Type B pancreatic cell (in vitro differentiated cells): ENCODE measurements at regions not wholly inside any gene's neighbourhood (a gene's known extent, or its start where the extent isn't known, plus 50 kb on each side); places are given as distances from the start of the nearest gene placed in this dataset.

Experiments used
- DNase-seq: peaks from one replicate; pipeline ENCODE4 v3.0.0; 2021; ENCODE audit warnings: mixed read lengths; ENCODE audit not compliant: unreplicated experiment; ENCODE audit errors: extremely low spot score
- H3K27ac Mint-ChIP-seq: 2 replicates; pipeline ENCODE4 v1.8.0; 2021; ENCODE audit warnings: mild to moderate bottlenecking, mixed read lengths
- H3K27me3 Mint-ChIP-seq: 2 replicates; pipeline ENCODE4 v1.8.0; 2021; ENCODE audit warnings: mixed read lengths
- H3K36me3 Mint-ChIP-seq: 2 replicates; pipeline ENCODE4 v1.8.0; 2021; ENCODE audit warnings: mixed read lengths
- H3K4me1 Mint-ChIP-seq: one replicate; pipeline ENCODE4 v1.8.0; 2021; ENCODE audit warnings: mixed read lengths; ENCODE audit not compliant: unreplicated experiment
- H3K4me3 Mint-ChIP-seq: 2 replicates; pipeline ENCODE4 v1.8.0; 2021; ENCODE audit warnings: mild to moderate bottlenecking, mixed read lengths
- H3K9me3 Mint-ChIP-seq: 2 replicates; pipeline ENCODE4 v1.8.0; 2021; ENCODE audit warnings: mixed read lengths
- TF ChIP-seq, protein P1 (sequence below): fragments of 200-600 bp; sonication (generic); conservative IDR thresholded peaks from 2 replicates; pipeline ENCODE4 v1.5.0; 2021; ENCODE audit warnings: antibody characterized with exemption, mild to moderate bottlenecking

DNA sequence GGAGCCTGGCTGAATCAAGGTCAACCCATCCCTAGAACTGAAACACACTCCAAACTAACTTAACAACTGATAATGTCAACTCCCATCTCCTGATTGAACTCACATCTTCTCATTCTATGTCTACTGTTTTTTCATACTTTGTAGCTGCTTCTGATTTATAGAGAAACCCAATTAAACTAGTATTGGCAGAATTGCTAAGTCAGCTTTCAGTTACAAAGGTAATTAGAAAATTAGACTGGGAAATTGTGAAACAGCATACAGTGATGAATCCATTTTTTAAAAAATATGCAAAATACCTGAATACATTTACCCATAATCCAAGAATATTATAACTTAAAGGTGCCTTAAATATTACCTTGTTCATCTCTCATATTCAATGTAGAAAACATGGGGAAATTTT lies 535.2 kb upstream of the CLINT1 start:
- Mint-ChIP-seq H3K4me3 (no peak overlapping the region), H3K9me3 (peaks cover 6% of the 10 kb centered on the region), H3K36me3 (no peaks in the 10 kb centered on the region), H3K27ac (no peak overlapping the region), H3K4me1 (no peaks in the 10 kb centered on the region), H3K27me3 (no peaks in the 10 kb centered on the region)
- TF ChIP-seq, protein P1, sequence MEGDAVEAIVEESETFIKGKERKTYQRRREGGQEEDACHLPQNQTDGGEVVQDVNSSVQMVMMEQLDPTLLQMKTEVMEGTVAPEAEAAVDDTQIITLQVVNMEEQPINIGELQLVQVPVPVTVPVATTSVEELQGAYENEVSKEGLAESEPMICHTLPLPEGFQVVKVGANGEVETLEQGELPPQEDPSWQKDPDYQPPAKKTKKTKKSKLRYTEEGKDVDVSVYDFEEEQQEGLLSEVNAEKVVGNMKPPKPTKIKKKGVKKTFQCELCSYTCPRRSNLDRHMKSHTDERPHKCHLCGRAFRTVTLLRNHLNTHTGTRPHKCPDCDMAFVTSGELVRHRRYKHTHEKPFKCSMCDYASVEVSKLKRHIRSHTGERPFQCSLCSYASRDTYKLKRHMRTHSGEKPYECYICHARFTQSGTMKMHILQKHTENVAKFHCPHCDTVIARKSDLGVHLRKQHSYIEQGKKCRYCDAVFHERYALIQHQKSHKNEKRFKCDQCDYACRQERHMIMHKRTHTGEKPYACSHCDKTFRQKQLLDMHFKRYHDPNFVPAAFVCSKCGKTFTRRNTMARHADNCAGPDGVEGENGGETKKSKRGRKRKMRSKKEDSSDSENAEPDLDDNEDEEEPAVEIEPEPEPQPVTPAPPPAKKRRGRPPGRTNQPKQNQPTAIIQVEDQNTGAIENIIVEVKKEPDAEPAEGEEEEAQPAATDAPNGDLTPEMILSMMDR, result no peak
- no peak for DNase-seq

DNA sequence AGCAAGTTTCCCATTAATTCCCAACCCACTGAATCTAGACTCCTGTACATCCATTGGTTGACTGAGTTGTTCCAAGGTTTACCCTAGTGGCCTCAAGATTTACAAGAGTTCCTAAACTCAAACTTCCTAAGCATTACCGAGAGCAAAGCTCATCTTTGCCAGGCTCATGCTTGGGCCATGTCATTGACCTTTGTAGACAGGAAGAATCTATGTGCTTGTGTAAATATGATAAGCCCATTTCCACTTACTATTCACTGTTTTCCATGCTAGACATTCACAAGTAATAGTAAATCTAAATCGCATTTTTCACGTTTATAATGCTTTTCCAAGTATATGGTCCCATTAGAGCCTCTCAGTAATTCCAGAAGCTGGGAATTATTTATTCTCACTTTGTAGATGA lies 534.5 kb upstream of the CLINT1 start:
- Mint-ChIP-seq H3K27me3 (no peaks in the 10 kb centered on the region), H3K4me1 (peaks cover under 1% of the 10 kb centered on the region), H3K9me3 (peaks cover 6% of the 10 kb centered on the region), H3K4me3 (no peak overlapping the region), H3K27ac (no peak overlapping the region), H3K36me3 (no peaks in the 10 kb centered on the region)
- TF ChIP-seq, protein P1, result no peak
- no peak for DNase-seq

DNA sequence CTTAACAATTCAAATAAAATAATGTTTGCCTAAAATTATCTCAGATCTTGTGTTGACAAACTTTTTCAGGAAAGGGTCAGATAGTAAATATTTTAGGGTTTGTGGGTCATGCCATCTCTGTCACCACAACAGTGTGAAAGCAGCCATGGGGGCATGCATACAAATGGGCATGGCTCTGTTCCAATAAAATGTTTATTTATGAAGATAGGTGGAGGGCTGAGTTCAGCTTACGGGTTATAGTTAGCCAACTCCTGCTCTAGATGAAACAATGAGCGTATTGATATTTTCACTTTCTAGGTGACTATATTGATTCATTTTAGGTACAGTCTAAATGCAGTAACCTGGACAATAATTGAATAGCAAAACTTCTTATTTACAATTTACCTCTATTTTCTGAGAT lies 533.8 kb upstream of the CLINT1 start:
- DNase-seq, result no peak
- peaks cover 8% of the 10 kb centered on the region for H3K4me1 Mint-ChIP-seq
- no peak overlapping the region for H3K4me3 Mint-ChIP-seq
- TF ChIP-seq, protein P1, result no peak
- no peaks in the 10 kb centered on the region for H3K36me3 Mint-ChIP-seq
- no peaks in the 10 kb centered on the region for H3K27me3 Mint-ChIP-seq
- H3K27ac Mint-ChIP-seq, result no peak overlapping the region
- peaks cover 6% of the 10 kb centered on the region for H3K9me3 Mint-ChIP-seq

DNA sequence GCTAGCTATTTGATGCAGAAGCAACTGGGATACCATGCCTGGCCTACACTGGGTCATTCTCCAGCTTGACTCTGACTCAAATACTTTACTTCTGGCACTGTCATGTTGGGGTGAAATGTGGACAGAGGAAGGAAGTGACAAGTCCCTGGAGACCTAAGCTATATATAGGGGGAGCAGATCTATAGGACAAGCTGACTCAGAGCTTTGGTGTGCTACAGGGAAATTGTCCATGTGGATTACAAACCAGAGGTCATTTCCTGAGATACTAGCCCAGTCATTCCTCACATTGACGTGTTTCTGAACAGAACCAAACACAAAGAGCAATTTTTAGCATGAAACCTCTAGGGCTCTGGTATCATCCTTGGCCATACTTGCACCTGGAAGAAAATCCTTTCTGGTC lies 531.6 kb upstream of the CLINT1 start:
- Mint-ChIP-seq H3K9me3 (no peaks in the 10 kb centered on the region), H3K27ac (no peak overlapping the region), H3K4me3 (no peak overlapping the region), H3K27me3 (no peaks in the 10 kb centered on the region), H3K4me1 (peaks cover 10% of the 10 kb centered on the region), H3K36me3 (no peaks in the 10 kb centered on the region)
- TF ChIP-seq, protein P1, result no peak
- no peak for DNase-seq

DNA sequence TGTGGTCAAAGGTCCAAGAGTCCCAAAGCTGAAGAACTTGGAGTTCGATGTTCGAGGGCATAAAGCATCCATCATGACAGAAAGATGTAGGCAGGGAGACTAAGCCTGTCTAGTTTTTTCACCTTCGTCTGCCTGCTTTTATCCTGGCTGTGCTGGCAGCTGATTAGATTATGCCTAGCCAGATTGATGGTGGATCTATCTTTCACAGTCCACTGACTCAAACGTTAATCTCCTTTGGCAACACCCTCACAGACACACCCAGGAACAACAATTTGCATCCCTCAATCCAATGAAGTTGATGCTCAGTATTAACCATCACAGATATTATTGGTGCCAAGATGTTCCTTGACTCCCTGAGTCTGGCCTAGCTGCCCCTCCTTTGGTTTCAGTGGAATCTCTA lies 530.8 kb upstream of the CLINT1 start:
- Mint-ChIP-seq H3K27ac (no peak overlapping the region), H3K4me3 (no peak overlapping the region), H3K27me3 (no peaks in the 10 kb centered on the region), H3K36me3 (no peaks in the 10 kb centered on the region), H3K9me3 (no peaks in the 10 kb centered on the region), H3K4me1 (peaks cover 10% of the 10 kb centered on the region)
- TF ChIP-seq, protein P1, result no peak
- no peak for DNase-seq

DNA sequence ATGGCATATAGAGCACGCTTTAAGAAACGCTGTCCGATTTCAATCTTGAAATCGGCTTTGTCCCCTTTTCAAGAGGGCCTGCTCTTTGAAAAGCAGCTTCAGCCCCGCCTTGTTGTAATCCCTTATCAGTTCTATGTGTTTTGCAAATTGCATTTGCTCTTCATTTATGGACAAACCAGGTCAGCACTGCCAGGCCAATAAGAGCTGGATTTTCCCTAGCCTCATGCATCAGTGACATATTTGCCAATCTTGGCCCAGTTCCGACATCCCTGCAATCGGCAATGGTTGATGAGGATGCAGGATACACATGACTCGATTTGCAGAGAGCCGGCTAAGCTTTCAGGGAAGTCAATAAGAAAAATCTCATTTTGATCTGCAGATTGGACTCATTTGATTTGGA lies 529.1 kb upstream of the CLINT1 start:
- Mint-ChIP-seq H3K27ac (no peak overlapping the region), H3K4me3 (no peak overlapping the region), H3K36me3 (no peaks in the 10 kb centered on the region), H3K4me1 (peaks cover 10% of the 10 kb centered on the region), H3K9me3 (peaks cover 5% of the 10 kb centered on the region), H3K27me3 (peaks cover 2% of the 10 kb centered on the region)
- TF ChIP-seq, protein P1, result no peak
- DNase-seq, result no peak
